ENCODE measurements at regions not wholly inside any gene's neighbourhood (a gene's known extent, or its start where the extent isn't known, plus 50 kb on each side); places are given as distances from the start of the nearest gene placed in this dataset.

DNA sequence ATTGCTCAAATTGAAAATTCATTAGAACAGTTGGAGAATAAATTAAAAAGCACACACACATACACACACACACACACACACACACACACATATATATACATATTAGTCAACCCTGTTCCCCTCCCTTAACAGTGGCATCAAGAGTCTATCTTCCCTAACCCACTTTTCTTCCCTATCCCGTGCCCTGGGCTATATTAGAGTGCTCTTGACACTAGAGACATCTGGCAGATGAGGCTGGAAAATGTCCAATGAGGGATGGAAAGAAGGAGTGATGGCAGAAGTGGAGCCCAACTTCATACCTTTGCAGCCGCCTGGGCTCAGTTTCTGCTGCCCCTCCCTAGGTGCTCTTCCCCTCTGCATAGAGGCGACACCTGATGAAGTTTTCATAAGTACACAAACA lies 172.4 kb upstream of the NUDT4 start:
- Histone ChIP-seq H3K9ac (ENCODE audit: low read length) (no peak overlapping the region), H3K9me2 (ENCODE audit: low read depth, low read length) (no peaks in the 10 kb centered on the region), H3K4me3 (ENCODE audit: low read depth, low read length, poor library complexity, severe bottlenecking) (no peak overlapping the region), H3F3A (ENCODE audit: insufficient read depth, low read length) (no peaks in the 10 kb centered on the region), H2AFZ (ENCODE audit: low read length) (no peak overlapping the region), H3K9me3 (ENCODE audit: low read length) (no peaks in the 10 kb centered on the region), H3K79me2 (ENCODE audit: insufficient read depth, low read length) (no peaks in the 10 kb centered on the region), H3K4me2 (ENCODE audit: low read length) (no peak overlapping the region), H4K20me1 (ENCODE audit: insufficient read depth, low read length) (no peaks in the 10 kb centered on the region), H3K4me1 (ENCODE audit: insufficient read depth, low read length, severe bottlenecking) (no peaks in the 10 kb centered on the region), H3K27me3 (ENCODE audit: insufficient read depth, low read length) (no peaks in the 10 kb centered on the region), H3K36me3 (ENCODE audit: insufficient read depth, low read length) (no peaks in the 10 kb centered on the region), H3K27ac (ENCODE audit: low read depth, low read length, poor library complexity, severe bottlenecking) (no peak overlapping the region)
- TF ChIP-seq EZH2 (IDR thresholded peaks at IDR 0.05; ENCODE audit: borderline replicate concordance, low read length), result no peak
- no peak for TF ChIP-seq CTCF (IDR thresholded peaks at IDR 0.05; ENCODE audit: low read length)

DNA sequence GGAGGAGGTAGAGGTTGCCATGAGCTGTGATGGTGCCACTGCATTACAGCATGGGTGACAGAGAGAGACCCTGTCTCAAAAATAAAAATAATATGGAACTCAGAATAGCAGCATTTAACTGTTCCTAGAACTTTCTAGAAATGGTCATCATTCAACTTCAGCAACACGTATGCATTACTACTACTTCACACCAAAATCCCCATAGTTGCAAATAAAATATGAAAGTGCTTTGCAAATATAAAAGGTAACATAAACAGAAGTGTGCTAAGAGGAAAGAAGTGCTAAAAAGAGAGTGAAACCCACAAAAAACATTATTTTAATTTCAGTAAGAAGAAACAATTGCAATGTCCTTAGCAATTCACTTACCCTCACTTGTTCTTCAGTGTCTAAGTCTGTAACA lies 169.7 kb upstream of the NUDT4 start:
- Histone ChIP-seq H2AFZ (ENCODE audit: low read length) (no peak overlapping the region), H3K4me3 (ENCODE audit: low read depth, low read length, poor library complexity, severe bottlenecking) (no peak overlapping the region), H3K36me3 (ENCODE audit: insufficient read depth, low read length) (no peaks in the 10 kb centered on the region), H3F3A (ENCODE audit: insufficient read depth, low read length) (no peaks in the 10 kb centered on the region), H3K4me2 (ENCODE audit: low read length) (no peak overlapping the region), H3K9me2 (ENCODE audit: low read depth, low read length) (no peaks in the 10 kb centered on the region), H3K9me3 (ENCODE audit: low read length) (no peaks in the 10 kb centered on the region), H3K4me1 (ENCODE audit: insufficient read depth, low read length, severe bottlenecking) (no peaks in the 10 kb centered on the region), H3K27me3 (ENCODE audit: insufficient read depth, low read length) (no peaks in the 10 kb centered on the region), H3K9ac (ENCODE audit: low read length) (no peak overlapping the region), H3K27ac (ENCODE audit: low read depth, low read length, poor library complexity, severe bottlenecking) (no peak overlapping the region), H4K20me1 (ENCODE audit: insufficient read depth, low read length) (no peaks in the 10 kb centered on the region), H3K79me2 (ENCODE audit: insufficient read depth, low read length) (no peaks in the 10 kb centered on the region)
- TF ChIP-seq EZH2 (IDR thresholded peaks at IDR 0.05; ENCODE audit: borderline replicate concordance, low read length) (no peak), CTCF (IDR thresholded peaks at IDR 0.05; ENCODE audit: low read length) (no peak)

DNA sequence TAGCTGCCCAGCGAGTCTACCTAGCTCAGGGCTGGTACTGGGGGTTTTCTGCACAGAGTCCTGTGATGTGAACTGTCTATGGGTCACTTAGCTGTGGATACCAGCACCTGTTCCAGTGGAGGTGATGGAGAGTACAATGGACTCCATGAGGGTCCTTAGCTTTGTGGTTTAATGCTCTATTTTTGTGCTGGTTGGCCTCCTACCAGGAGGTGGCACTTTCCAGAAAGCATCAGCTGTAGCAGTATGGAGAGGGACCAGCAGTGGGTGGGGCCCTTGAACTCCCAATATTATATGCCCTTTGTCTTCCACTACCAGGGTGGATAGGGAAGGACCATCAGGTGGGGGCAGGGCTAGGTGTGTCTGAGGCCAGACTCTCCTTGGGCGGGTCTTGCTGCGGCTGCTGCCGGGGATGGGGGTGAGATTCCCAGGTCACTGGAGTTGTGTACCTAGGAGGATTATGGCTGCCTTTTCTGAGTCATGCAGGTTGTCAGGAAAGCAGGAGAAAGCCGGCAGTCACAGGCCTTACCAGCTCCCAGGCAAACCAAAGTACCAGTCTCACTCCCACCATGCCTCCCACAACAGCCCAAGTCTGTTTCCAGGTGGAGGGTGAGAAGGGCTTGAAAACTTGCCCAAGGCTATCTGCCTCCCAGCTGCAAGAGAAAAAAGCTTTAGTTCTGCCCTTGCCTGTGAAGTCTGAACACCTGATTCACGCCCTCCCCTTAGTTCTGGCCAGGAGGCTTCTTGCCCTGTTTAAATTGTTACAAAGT lies 163.0 kb upstream of the NUDT4 start:
- H3K27me3 ChIP-seq (ENCODE audit: insufficient read depth, low read length), result no peaks in the 10 kb centered on the region
- H2AFZ ChIP-seq (ENCODE audit: low read length), result no peak overlapping the region
- no peaks in the 10 kb centered on the region for H3K9me2 ChIP-seq (ENCODE audit: low read depth, low read length)
- no peaks in the 10 kb centered on the region for H4K20me1 ChIP-seq (ENCODE audit: insufficient read depth, low read length)
- H3K4me1 ChIP-seq (ENCODE audit: insufficient read depth, low read length, severe bottlenecking), result no peaks in the 10 kb centered on the region
- no peak overlapping the region for H3K4me3 ChIP-seq (ENCODE audit: low read depth, low read length, poor library complexity, severe bottlenecking)
- H3K4me2 ChIP-seq (ENCODE audit: low read length), result no peak overlapping the region
- H3K9me3 ChIP-seq (ENCODE audit: low read length), result no peaks in the 10 kb centered on the region
- H3K27ac ChIP-seq (ENCODE audit: low read depth, low read length, poor library complexity, severe bottlenecking), result no peak overlapping the region
- H3K79me2 ChIP-seq (ENCODE audit: insufficient read depth, low read length), result no peaks in the 10 kb centered on the region
- no peaks in the 10 kb centered on the region for H3F3A ChIP-seq (ENCODE audit: insufficient read depth, low read length)
- TF ChIP-seq EZH2 (IDR thresholded peaks at IDR 0.05; ENCODE audit: borderline replicate concordance, low read length) (no peak), CTCF (IDR thresholded peaks at IDR 0.05; ENCODE audit: low read length) (no peak)
- no peak overlapping the region for H3K9ac ChIP-seq (ENCODE audit: low read length)
- H3K36me3 ChIP-seq (ENCODE audit: insufficient read depth, low read length), result no peaks in the 10 kb centered on the region
